HUDEP-2 (cell line): ENCODE measurements at regions not wholly inside any gene's neighbourhood (a gene's known extent, or its start where the extent isn't known, plus 50 kb on each side); places are given as distances from the start of the nearest gene placed in this dataset.
"Not testable (repeated sequence)": the region's sequence is repeated elsewhere in the genome, so short reads cannot be mapped to it uniquely, and the experiment has no call there.

Experiments used
- DNase-seq, 76 experiments: peaks; one replicate each; lab custom pipeline; 2025; ENCODE audit not compliant: unreplicated experiment in 76 of 76; lab: John Stamatoyannopoulos, UW

- no peak for DNase-seq
These were observed 670.9 kb downstream of the HTR1B start for GRCh38 chr6:76792394-76792793.

- no peak for DNase-seq
These were observed 672.4 kb downstream of the HTR1B start for GRCh38 chr6:76790881-76791280.

GRCh38 chr6:76790045-76790796 is 673.1 kb downstream of the HTR1B start:
- no peak for DNase-seq

DNA sequence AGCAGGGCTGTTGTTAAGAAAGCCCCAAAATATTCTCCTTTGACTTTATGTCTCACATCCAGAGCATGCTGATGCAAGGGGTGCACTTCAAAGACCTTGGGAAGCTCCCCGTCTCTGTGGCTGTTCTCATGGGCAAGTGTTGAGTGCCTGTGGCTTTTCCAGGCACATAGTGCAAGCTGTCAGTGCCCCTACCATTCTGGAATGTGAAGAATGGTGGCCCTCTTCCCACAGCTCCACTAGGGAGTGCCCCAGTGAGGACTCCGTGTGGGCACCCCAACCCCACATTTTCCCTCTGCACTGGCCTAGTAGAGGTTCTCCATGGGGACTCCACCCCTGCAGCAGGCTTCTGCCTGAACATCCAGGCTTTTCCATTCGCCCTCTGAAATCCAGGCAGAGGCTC is 673.7 kb downstream of the HTR1B start:
- no peak for DNase-seq

GRCh38 chr6:76788155-76788554 is 675.1 kb downstream of the HTR1B start:
- DNase-seq, result no peak

- no peak for DNase-seq
These were observed 684.2 kb downstream of the HTR1B start for GRCh38 chr6:76779068-76779467.

DNA sequence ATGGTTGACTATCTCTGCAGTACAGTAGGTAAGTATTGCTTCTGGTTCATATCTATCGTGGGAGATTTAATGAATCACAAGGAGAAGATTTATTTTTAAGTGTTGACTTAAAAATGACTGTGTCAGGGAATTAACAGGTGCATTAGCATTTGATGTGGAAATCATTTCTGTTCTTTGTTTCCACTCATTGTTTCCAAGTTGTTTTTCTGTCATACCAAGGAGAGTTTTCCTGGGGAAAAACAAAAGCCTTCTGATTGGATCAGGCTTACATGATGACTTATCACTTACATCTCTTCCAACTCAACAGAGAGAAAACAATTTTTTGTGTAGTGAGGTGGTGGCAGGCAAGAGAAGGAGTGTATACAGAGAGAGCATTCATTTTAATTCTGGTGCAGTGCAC is 686.4 kb downstream of the HTR1B start:
- no peak for DNase-seq

- DNase-seq, result no peak
These were observed 688.4 kb downstream of the HTR1B start for GRCh38 chr6:76774781-76775384.

GRCh38 chr6:76772951-76773350 is 690.3 kb downstream of the HTR1B start:
- no peak for DNase-seq

DNA sequence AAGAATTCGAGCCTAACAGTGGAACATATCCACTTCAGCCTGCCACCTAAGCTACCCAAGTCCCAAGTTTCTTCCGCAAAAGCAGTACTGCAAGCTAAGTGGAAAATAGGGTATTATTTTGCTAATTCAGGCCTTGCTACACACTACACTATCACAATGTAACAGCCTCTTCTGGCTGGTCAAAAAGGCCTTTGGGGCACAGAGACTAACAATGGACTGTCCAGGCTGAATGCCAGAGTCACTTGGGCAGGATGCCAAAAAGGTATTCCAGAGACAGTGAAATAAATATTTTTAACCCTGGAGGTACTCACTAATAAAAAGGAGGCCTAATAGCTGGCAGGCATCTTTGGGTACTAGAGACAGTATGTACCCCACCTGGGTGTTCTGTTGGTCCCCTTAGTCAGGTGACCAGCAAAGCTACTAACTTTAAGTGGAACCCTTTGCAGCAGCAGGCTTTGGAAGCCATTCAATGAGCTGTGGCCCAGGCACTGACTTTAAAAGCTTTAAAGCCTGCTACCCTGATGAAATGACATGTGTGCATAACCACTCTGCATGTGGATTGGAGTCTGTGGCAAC is 692.1 kb downstream of the HTR1B start:
- DNase-seq, result no peak

- peak in 1 of 76 experiments; percentile 27 for DNase-seq
These were observed 693.0 kb downstream of the HTR1B start for GRCh38 chr6:76770281-76770680.

GRCh38 chr6:76768556-76768955 is 694.7 kb downstream of the HTR1B start:
- no peak for DNase-seq

GRCh38 chr6:76764057-76764456 is 691.6 kb upstream of the IMPG1 start:
- no peak for DNase-seq

GRCh38 chr6:76752841-76753240 is 680.4 kb upstream of the IMPG1 start:
- DNase-seq, result no peak

- DNase-seq, result not testable (repeated sequence)
These were observed 672.9 kb upstream of the IMPG1 start for GRCh38 chr6:76745388-76745787.

GRCh38 chr6:76744151-76744720 is 671.8 kb upstream of the IMPG1 start:
- not testable (repeated sequence) for DNase-seq

DNA sequence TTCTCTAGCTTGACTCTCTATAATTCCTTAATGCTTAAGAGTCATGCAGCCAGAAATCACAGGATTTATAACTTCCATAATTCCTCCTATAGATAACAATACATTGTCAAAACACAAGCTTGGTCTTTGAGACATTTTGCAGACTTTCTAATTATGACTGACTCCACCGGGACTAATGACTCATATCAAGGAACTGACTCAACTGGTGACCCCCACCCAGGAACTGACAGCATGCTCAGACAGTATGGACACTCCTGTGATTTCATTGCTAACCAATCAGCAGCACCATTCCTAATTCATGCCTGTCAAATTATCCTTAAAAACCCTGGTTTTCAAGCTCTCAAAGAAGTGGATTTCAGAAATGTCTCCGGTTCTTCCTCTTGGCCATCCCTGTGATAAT is 670.5 kb upstream of the IMPG1 start:
- no peak for DNase-seq

DNA sequence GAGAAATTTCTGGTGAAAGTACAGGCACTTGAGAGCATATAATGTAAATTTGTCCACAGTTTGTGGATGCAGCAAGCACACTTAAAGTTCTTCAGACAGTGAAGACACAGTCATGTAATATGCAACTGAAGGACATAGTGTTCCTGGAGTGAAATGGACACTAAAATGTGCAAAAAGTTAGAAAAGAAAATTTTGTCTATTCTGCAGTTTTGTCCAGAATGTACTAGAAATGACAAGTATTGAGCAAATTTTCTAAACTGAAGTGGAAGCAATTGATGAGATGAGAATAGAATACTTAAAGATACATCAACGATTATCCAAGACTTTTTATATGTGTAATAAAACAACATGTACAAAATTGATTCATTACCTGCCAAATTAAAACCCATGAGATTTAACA is 647.0 kb upstream of the IMPG1 start:
- DNase-seq, result no peak

DNA sequence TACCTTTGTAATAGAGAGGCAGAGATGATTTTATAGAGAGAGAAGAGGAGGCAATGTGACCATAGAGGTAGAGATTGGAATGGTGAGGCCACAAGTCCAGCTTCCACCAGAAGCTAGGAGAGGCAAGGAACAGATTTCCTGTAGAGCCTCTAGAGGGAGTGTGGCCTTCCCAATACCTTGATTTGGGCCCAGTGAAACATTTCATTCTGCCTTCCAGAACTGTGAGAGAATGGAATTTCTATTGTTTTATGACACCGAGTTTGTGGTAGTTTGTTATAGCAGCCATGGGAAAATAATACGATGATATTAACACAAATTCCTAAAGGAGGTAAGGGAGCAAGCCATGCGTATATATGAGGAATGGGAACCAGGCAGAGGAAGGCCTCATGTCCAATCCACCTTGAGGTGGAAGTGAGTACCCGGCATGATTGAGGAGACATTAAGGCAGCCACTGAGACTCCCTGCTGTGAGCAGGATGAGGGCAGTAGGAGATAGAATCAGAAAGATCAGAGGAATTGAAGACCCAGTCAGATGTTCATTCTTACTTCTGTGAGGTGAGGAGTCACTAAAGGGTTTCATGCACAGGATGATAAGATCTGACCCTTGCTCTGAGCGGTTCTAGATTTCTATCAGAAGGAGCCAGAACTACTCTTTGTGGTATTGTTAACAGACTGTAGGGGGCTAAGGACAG is 636.3 kb upstream of the IMPG1 start:
- no peak for DNase-seq

DNA sequence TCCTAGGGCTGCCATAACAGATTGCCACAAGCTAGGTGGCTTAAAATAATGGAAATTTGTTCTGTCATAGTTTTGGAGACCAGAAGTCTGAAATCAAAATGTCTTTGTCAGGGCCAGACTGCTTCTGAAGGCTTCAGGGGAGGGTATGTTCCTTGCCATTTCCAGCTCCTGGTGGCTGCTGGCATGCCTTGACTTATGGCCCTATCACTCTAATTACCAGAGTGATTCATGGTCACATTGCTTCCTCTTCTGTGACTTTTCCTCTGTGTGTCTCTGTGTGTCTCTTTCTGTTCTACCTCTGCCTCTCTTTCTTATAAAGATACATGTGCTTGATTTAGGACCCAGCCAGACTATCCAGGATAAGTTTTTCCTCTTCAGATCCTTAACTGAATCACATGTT is 635.2 kb upstream of the IMPG1 start:
- no peak for DNase-seq

GRCh38 chr6:76706631-76707030 is 634.2 kb upstream of the IMPG1 start:
- no peak for DNase-seq
